HG03575 (cell line): ENCODE measurements at regions not wholly inside any gene's neighbourhood (a gene's known extent, or its start where the extent isn't known, plus 50 kb on each side); places are given as distances from the start of the nearest gene placed in this dataset.
"Not testable (repeated sequence)": the region's sequence is repeated elsewhere in the genome, so short reads cannot be mapped to it uniquely, and the experiment has no call there.

Experiments
- ATAC-seq: cut with Tn5 transposase; IDR thresholded peaks from one replicate; pipeline ENCODE4 v1.9.1; 2021; ENCODE audit not compliant: unreplicated experiment, insufficient number of reproducible peaks, low FRiP score; ENCODE audit errors: extremely low read depth

- ATAC-seq, result no peak
These were observed 503.3 kb upstream of the NRP1 start for GRCh38 chr10:33837736-33838135.

- ATAC-seq, result no peak
These were observed 501.1 kb upstream of the NRP1 start for GRCh38 chr10:33835556-33835955.

- no peak for ATAC-seq
These were observed 499.1 kb upstream of the NRP1 start for GRCh38 chr10:33833566-33833965.

GRCh38 chr10:33832124-33832787, 497.8 kb upstream of the NRP1 start:
- no peak for ATAC-seq

GRCh38 chr10:33831591-33831990, 497.1 kb upstream of the NRP1 start:
- no peak for ATAC-seq

- ATAC-seq, result not testable (repeated sequence)
These were observed 495.4 kb upstream of the NRP1 start for GRCh38 chr10:33829899-33830298.

- ATAC-seq, result no peak
These were observed 494.1 kb upstream of the NRP1 start for GRCh38 chr10:33828592-33828991.

- ATAC-seq, result no peak
These were observed 491.7 kb upstream of the NRP1 start for GRCh38 chr10:33826186-33826585.

- no peak for ATAC-seq
These were observed 488.3 kb upstream of the NRP1 start for GRCh38 chr10:33822774-33823173.

GRCh38 chr10:33820531-33820930, 486.1 kb upstream of the NRP1 start:
- ATAC-seq, result no peak

- no peak for ATAC-seq
These were observed 484.7 kb upstream of the NRP1 start for GRCh38 chr10:33819206-33819605.

GRCh38 chr10:33818343-33818742, 483.9 kb upstream of the NRP1 start:
- no peak for ATAC-seq

- ATAC-seq, result no peak
These were observed 483.1 kb upstream of the NRP1 start for GRCh38 chr10:33817605-33818004.

- ATAC-seq, result no peak
These were observed 481.3 kb upstream of the NRP1 start for GRCh38 chr10:33815776-33816175.

GRCh38 chr10:33813871-33814270, 479.4 kb upstream of the NRP1 start:
- no peak for ATAC-seq

GRCh38 chr10:33813415-33813814, 478.9 kb upstream of the NRP1 start:
- no peak for ATAC-seq

GRCh38 chr10:33812586-33812985, 478.1 kb upstream of the NRP1 start:
- ATAC-seq, result no peak

- ATAC-seq, result no peak
These were observed 476.5 kb upstream of the NRP1 start for GRCh38 chr10:33810986-33811385.

GRCh38 chr10:33809732-33810131, 475.3 kb upstream of the NRP1 start:
- ATAC-seq, result no peak

GRCh38 chr10:33808475-33808874, 474.0 kb upstream of the NRP1 start:
- no peak for ATAC-seq
